WTC11 (cell line): ENCODE measurements at regions not wholly inside any gene's neighbourhood (a gene's known extent, or its start where the extent isn't known, plus 50 kb on each side); places are given as distances from the start of the nearest gene placed in this dataset.
A peak's percentile ranks its signal among the peaks of the same experiment; 100 is the strongest.

Experiments used
- ATAC-seq: fragments of 200-7000 bp; cut with Tn5 transposase; 2 replicates; pipeline ENCODE4 v1.10.0; 2021; ENCODE audit warnings: mild to moderate bottlenecking, moderate library complexity
- CTCF ChIA-PET: fragments of 300-600 bp; sonication (Branson Sonifier 250); formaldehyde crosslinking; loops from one replicate; lab custom pipeline; 2021; ENCODE audit warnings: antibody characterized with exemption; lab: Charles Lee
- POLR2A ChIA-PET: fragments of 350-600 bp; sonication (Branson Sonifier 250); formaldehyde crosslinking; loops from one replicate; lab custom pipeline; 2021; ENCODE audit warnings: antibody characterized with exemption; lab: Charles Lee
- DNase-seq: peaks from one replicate; pipeline ENCODE4 v3.0.0; 2021; ENCODE audit warnings: low spot score
- H3K27ac Mint-ChIP-seq: 2 replicates; pipeline ENCODE4 v1.8.0; 2021; ENCODE audit warnings: mixed read lengths
- H3K27me3 Mint-ChIP-seq: 2 replicates; pipeline ENCODE4 v1.8.0; 2021; ENCODE audit warnings: low read depth, mild to moderate bottlenecking, moderate library complexity, mixed read lengths
- H3K36me3 Mint-ChIP-seq: 2 replicates; pipeline ENCODE4 v1.8.0; 2021; ENCODE audit warnings: mixed read lengths
- H3K4me1 Mint-ChIP-seq: 2 replicates; pipeline ENCODE4 v1.8.0; 2022; ENCODE audit warnings: mixed read lengths
- H3K4me3 Mint-ChIP-seq: 2 replicates; pipeline ENCODE4 v1.8.0; 2021; ENCODE audit warnings: mild to moderate bottlenecking, moderate library complexity, mixed read lengths
- H3K9me3 Mint-ChIP-seq: 2 replicates; pipeline ENCODE4 v1.8.0; 2021; ENCODE audit warnings: mixed read lengths
- CREM ChIP-seq: sonication (generic); formaldehyde crosslinking; IDR thresholded peaks from 2 replicates; pipeline ENCODE4 v1.8.1; 2022; ENCODE audit warnings: mild to moderate bottlenecking, missing genetic modification reagents, moderate library complexity
- E2F5 ChIP-seq: sonication (generic); formaldehyde crosslinking; IDR thresholded peaks from 2 replicates; pipeline ENCODE4 v1.8.1; 2022; ENCODE audit warnings: mild to moderate bottlenecking, moderate library complexity, missing genetic modification reagents
- ETV6 ChIP-seq: sonication (generic); formaldehyde crosslinking; IDR thresholded peaks from 2 replicates; pipeline ENCODE4 v1.8.1; 2022; ENCODE audit warnings: mild to moderate bottlenecking, missing genetic modification reagents
- FOXJ3 ChIP-seq: sonication (generic); formaldehyde crosslinking; IDR thresholded peaks from 2 replicates; pipeline ENCODE4 v1.9.0; 2021; ENCODE audit warnings: missing genetic modification reagents, mild to moderate bottlenecking, borderline replicate concordance
- FOXP4 ChIP-seq: sonication (generic); formaldehyde crosslinking; IDR thresholded peaks from 2 replicates; pipeline ENCODE4 v1.8.0; 2022; ENCODE audit warnings: mild to moderate bottlenecking, missing genetic modification reagents
- GTF2I ChIP-seq: fragments of 250-450 bp; sonication (Bioruptor Pico); conservative IDR thresholded peaks from 2 replicates; pipeline ENCODE4 v1.4.0; 2021; ENCODE audit warnings: mild to moderate bottlenecking
- JAZF1 ChIP-seq: fragments of 250-450 bp; sonication (Bioruptor Pico); IDR thresholded peaks from 2 replicates; pipeline ENCODE4 v1.9.0; 2021; ENCODE audit warnings: moderate library complexity, mild to moderate bottlenecking, inconsistent platforms
- MLX ChIP-seq: sonication (generic); formaldehyde crosslinking; IDR thresholded peaks from 2 replicates; pipeline ENCODE4 v1.8.1; 2023; ENCODE audit warnings: mild to moderate bottlenecking, missing genetic modification reagents, moderate library complexity
- NFYB ChIP-seq: sonication (generic); formaldehyde crosslinking; conservative IDR thresholded peaks from 2 replicates; pipeline ENCODE4 v1.8.0; 2022; ENCODE audit warnings: low read depth, missing genetic modification reagents
- PRDM15 ChIP-seq: sonication (generic); formaldehyde crosslinking; IDR thresholded peaks from 2 replicates; pipeline ENCODE4 v1.8.0; 2022; ENCODE audit warnings: missing genetic modification reagents
- TEAD1 ChIP-seq: sonication (generic); formaldehyde crosslinking; IDR thresholded peaks from 2 replicates; pipeline ENCODE4 v1.8.0; 2022; ENCODE audit warnings: mild to moderate bottlenecking, missing genetic modification reagents
- TP53 ChIP-seq: sonication (generic); formaldehyde crosslinking; IDR thresholded peaks from 2 replicates; pipeline ENCODE4 v1.8.1; 2023; ENCODE audit warnings: mild to moderate bottlenecking, missing genetic modification reagents
- ZMAT4 ChIP-seq: fragments of 250-450 bp; sonication (Bioruptor Pico); IDR thresholded peaks from 2 replicates; pipeline ENCODE4 v1.9.0; 2021; ENCODE audit warnings: mild to moderate bottlenecking
- ZNF121 ChIP-seq: sonication (generic); formaldehyde crosslinking; IDR thresholded peaks from 2 replicates; pipeline ENCODE4 v1.8.0; 2023; ENCODE audit warnings: missing genetic modification reagents
- ZNF281 ChIP-seq: sonication (generic); formaldehyde crosslinking; IDR thresholded peaks from 2 replicates; pipeline ENCODE4 v1.8.0; 2023; ENCODE audit warnings: mild to moderate bottlenecking, missing genetic modification reagents
- ZNF416 ChIP-seq: fragments of 250-450 bp; sonication (Bioruptor Pico); IDR thresholded peaks from 2 replicates; pipeline ENCODE4 v1.9.0; 2021; ENCODE audit warnings: mild to moderate bottlenecking, inconsistent platforms
- ZNF532 ChIP-seq: fragments of 250-450 bp; sonication (Bioruptor Pico); IDR thresholded peaks from 2 replicates; pipeline ENCODE4 v1.9.0; 2021; ENCODE audit warnings: mild to moderate bottlenecking, borderline replicate concordance

- peak overlapping the region; percentile 100 for H3K27ac Mint-ChIP-seq
These were observed 56.0 kb upstream of the TSPAN18 start for GRCh38 chr11:44670794-44671193.

GRCh38 chr11:44671234-44671633 lies 55.5 kb upstream of the TSPAN18 start:
- ChIA-PET CTCF (interaction anchor here (0.5 to 1.0 kb wide), 2 partner anchors 115 to 240 kb away, joined by 4 to 5 read pairs; no protein-coding TSS in a partner anchor), POLR2A (no interaction called here)
- peaks cover 48% of the 10 kb centered on the region for H3K4me1 Mint-ChIP-seq
- H3K27me3 Mint-ChIP-seq, result no peaks in the 10 kb centered on the region; the same call in 1 of the 2 replicates
- peak overlapping the region; percentile 100 for H3K27ac Mint-ChIP-seq
- H3K4me3 Mint-ChIP-seq, result peak overlapping the region; percentile 36; the same call in 1 of the 2 replicates
- peak; percentile 98 for ATAC-seq
- no peak for TF ChIP-seq ZNF416
- TF ChIP-seq ETV6 (CRISPR knock-in tag), result 0 out of 2 replicates have a peak, but pooled peaks have one; percentile 22
- no peak for TF ChIP-seq TP53 (CRISPR knock-in tag)
- no peak for TF ChIP-seq E2F5 (CRISPR knock-in tag)
- TF ChIP-seq ZMAT4 (CRISPR knock-in tag), result no peak
- no peak for TF ChIP-seq JAZF1 (CRISPR knock-in tag)
- TF ChIP-seq ZNF121, result 0 out of 2 replicates have a peak, but pooled peaks have one; percentile 10
- no peak for TF ChIP-seq PRDM15 (CRISPR knock-in tag)
- TF ChIP-seq FOXP4, result no peak
- peak; percentile 80; the same call in 1 of the 2 replicates for TF ChIP-seq GTF2I (CRISPR knock-in tag)
- TF ChIP-seq FOXJ3 (CRISPR knock-in tag), result no peak
- TF ChIP-seq ZNF532 (CRISPR knock-in tag), result 0 out of 2 replicates have a peak, but pooled peaks have one; percentile 77
- TF ChIP-seq ZNF281 (CRISPR knock-in tag), result no peak
- TF ChIP-seq CREM (CRISPR knock-in tag), result no peak
- TF ChIP-seq MLX, result no peak
- peak; percentile 33; the same call in 1 of the 2 replicates for TF ChIP-seq TEAD1 (CRISPR knock-in tag)
- DNase-seq, result peak; percentile 56
- H3K9me3 Mint-ChIP-seq, result peaks cover 19% of the 10 kb centered on the region
- H3K36me3 Mint-ChIP-seq, result peaks cover 15% of the 10 kb centered on the region

More at GRCh38 chr11:44670794-44671193, 56.0 kb upstream of the TSPAN18 start:
- peaks cover 15% of the 10 kb centered on the region for H3K36me3 Mint-ChIP-seq
- H3K9me3 Mint-ChIP-seq, result peaks cover 19% of the 10 kb centered on the region
- ChIA-PET POLR2A (no interaction called here), CTCF (interaction anchor here (0.7 kb wide), 1 partner anchor 41 kb away, joined by 4 read pairs; no protein-coding TSS in a partner anchor)
- TF ChIP-seq NFYB (CRISPR knock-in tag) (no peak), ETV6 (CRISPR knock-in tag) (0 out of 2 replicates have a peak, but pooled peaks have one; percentile 8)
- H3K27me3 Mint-ChIP-seq, result no peaks in the 10 kb centered on the region; the same call in 1 of the 2 replicates
- DNase-seq, result no peak
- H3K4me1 Mint-ChIP-seq, result peaks cover 51% of the 10 kb centered on the region
- H3K4me3 Mint-ChIP-seq, result peak overlapping the region; percentile 14; the same call in 1 of the 2 replicates
- peak; percentile 71 for ATAC-seq
